Brain microvascular endothelial cell (primary cell): ENCODE measurements at regions not wholly inside any gene's neighbourhood (a gene's known extent, or its start where the extent isn't known, plus 50 kb on each side); places are given as distances from the start of the nearest gene placed in this dataset.

Experiments
- DNase-seq: peaks from one replicate; pipeline ENCODE4 v3.0.0-alpha.2; 2020
- H3K27ac ChIP-seq: fragments of 250-450 bp; sonication (Bioruptor Pico); 2 replicates; pipeline ENCODE4 v1.5.1; 2020; ENCODE audit warnings: mild to moderate bottlenecking, moderate library complexity
- H3K27me3 ChIP-seq: fragments of 250-450 bp; sonication (Bioruptor Pico); replicated peaks from 2 replicates; pipeline ENCODE4 v1.5.1; 2020; ENCODE audit warnings: mild to moderate bottlenecking
- H3K36me3 ChIP-seq: fragments of 250-450 bp; sonication (Bioruptor Pico); replicated peaks from 2 replicates; pipeline ENCODE4 v1.5.1; 2020; ENCODE audit warnings: mild to moderate bottlenecking
- H3K4me3 ChIP-seq: 2 replicates; pipeline ENCODE4 v1.5.1; 2011; ENCODE audit warnings: low read depth, mild to moderate bottlenecking, control low read depth, low read length, moderate library complexity
- CTCF ChIP-seq: IDR thresholded peaks from 2 replicates; pipeline ENCODE4 v1.5.1; 2011; ENCODE audit warnings: low read depth, mild to moderate bottlenecking, moderate library complexity, low read length, control low read depth, inconsistent platforms; ENCODE audit errors: missing control alignments
- in situ Hi-C: cut with HindIII; loops from 2 replicates; pipeline ENCODE4 v1.10.0; 2017; ENCODE audit warnings: low sequenced_read_pairs, low pct_ligation_motif_present

- in situ Hi-C loops, result no loop called here
Observed at GRCh38 chr13:87042946-87043345, 628.2 kb upstream of the SLITRK5 start.

GRCh38 chr13:87052731-87053130, 618.4 kb upstream of the SLITRK5 start:
- no peak overlapping the region for H3K4me3 ChIP-seq
- no peak overlapping the region for H3K27ac ChIP-seq
- H3K27me3 ChIP-seq, result no peaks in the 10 kb centered on the region
- in situ Hi-C loops, result no loop called here
- no peak for DNase-seq
- H3K36me3 ChIP-seq, result no peaks in the 10 kb centered on the region
- TF ChIP-seq CTCF, result no peak

More at GRCh38 chr13:87042946-87043345, 628.2 kb upstream of the SLITRK5 start:
- TF ChIP-seq CTCF, result no peak
- no peak for DNase-seq
- no peak overlapping the region for H3K27ac ChIP-seq
- H3K36me3 ChIP-seq, result no peaks in the 10 kb centered on the region
- no peak overlapping the region for H3K4me3 ChIP-seq
- no peaks in the 10 kb centered on the region for H3K27me3 ChIP-seq

GRCh38 chr13:87057807-87058520, 613.2 kb upstream of the SLITRK5 start:
- no peak for TF ChIP-seq CTCF
- in situ Hi-C loops, result no loop called here

GRCh38 chr13:87058786-87059329, 612.3 kb upstream of the SLITRK5 start:
- DNase-seq, result no peak
- in situ Hi-C loops, result no loop called here
- TF ChIP-seq CTCF, result no peak
- Histone ChIP-seq H3K4me3 (no peak overlapping the region), H3K27me3 (no peaks in the 10 kb centered on the region), H3K27ac (no peak overlapping the region), H3K36me3 (no peaks in the 10 kb centered on the region)

More at GRCh38 chr13:87057807-87058520, 613.2 kb upstream of the SLITRK5 start:
- no peaks in the 10 kb centered on the region for H3K27me3 ChIP-seq
- no peak overlapping the region for H3K27ac ChIP-seq
- no peak overlapping the region for H3K4me3 ChIP-seq
- no peak for DNase-seq
- H3K36me3 ChIP-seq, result no peaks in the 10 kb centered on the region

GRCh38 chr13:87078947-87079795, 592.0 kb upstream of the SLITRK5 start:
- in situ Hi-C loops, result no loop called here
- H3K36me3 ChIP-seq, result no peaks in the 10 kb centered on the region

More at GRCh38 chr13:87078947-87079795, 592.0 kb upstream of the SLITRK5 start:
- no peak overlapping the region for H3K4me3 ChIP-seq
- TF ChIP-seq CTCF, result no peak
- DNase-seq, result no peak
- no peak overlapping the region for H3K27ac ChIP-seq
- H3K27me3 ChIP-seq, result no peaks in the 10 kb centered on the region
